ENCODE measurements at regions not wholly inside any gene's neighbourhood (a gene's known extent, or its start where the extent isn't known, plus 50 kb on each side); places are given as distances from the start of the nearest gene placed in this dataset.

GRCh38 chr2:226020176-226020575 lies 620.7 kb downstream of the NYAP2 start:
- no peak for DNase-seq (ENCODE audit: insufficient read length, low spot score)
- no peak for FAIRE-seq
- TF ChIP-seq PAX5 (IDR thresholded peaks at IDR 0.05; ENCODE audit: insufficient read depth, low read length, severe bottlenecking) (no peak), POLR2A (IDR thresholded peaks at IDR 0.05; ENCODE audit: low read depth, low read length) (no peak), SPI1 (IDR thresholded peaks at IDR 0.05; ENCODE audit: low read depth, low read length) (no peak), POU2F2 (IDR thresholded peaks at IDR 0.05; ENCODE audit: low read depth, low read length) (no peak), POLR2AphosphoS5 (IDR thresholded peaks at IDR 0.05; ENCODE audit: low read depth, low read length) (no peak), TAF1 (IDR thresholded peaks at IDR 0.05; ENCODE audit: low read depth, low read length) (no peak)

DNA sequence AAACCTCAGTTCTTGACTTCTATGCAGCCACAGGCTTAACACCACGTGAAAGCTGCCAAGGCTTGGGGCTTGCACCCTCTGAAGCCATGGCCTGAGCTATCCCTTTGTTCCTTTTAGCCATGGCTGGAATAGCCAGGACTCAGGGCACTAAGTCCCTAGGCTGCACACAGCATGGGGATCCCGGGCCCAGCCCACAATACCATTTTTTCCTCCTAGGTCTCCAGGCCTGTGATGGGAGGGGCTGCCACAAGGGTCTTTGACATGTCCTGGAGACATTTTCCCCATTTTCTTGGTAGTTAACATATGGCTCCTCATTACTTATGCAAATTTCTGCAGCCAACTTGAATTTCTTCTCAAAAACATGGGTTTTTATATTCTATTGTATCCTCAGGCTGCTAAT lies 619.1 kb downstream of the NYAP2 start:
- no peak for DNase-seq (ENCODE audit: insufficient read length, low spot score)
- no peak for FAIRE-seq
- TF ChIP-seq PAX5 (IDR thresholded peaks at IDR 0.05; ENCODE audit: insufficient read depth, low read length, severe bottlenecking) (no peak), POLR2A (IDR thresholded peaks at IDR 0.05; ENCODE audit: low read depth, low read length) (no peak), POLR2AphosphoS5 (IDR thresholded peaks at IDR 0.05; ENCODE audit: low read depth, low read length) (no peak), POU2F2 (IDR thresholded peaks at IDR 0.05; ENCODE audit: low read depth, low read length) (no peak), TAF1 (IDR thresholded peaks at IDR 0.05; ENCODE audit: low read depth, low read length) (no peak), SPI1 (IDR thresholded peaks at IDR 0.05; ENCODE audit: low read depth, low read length) (no peak)

DNA sequence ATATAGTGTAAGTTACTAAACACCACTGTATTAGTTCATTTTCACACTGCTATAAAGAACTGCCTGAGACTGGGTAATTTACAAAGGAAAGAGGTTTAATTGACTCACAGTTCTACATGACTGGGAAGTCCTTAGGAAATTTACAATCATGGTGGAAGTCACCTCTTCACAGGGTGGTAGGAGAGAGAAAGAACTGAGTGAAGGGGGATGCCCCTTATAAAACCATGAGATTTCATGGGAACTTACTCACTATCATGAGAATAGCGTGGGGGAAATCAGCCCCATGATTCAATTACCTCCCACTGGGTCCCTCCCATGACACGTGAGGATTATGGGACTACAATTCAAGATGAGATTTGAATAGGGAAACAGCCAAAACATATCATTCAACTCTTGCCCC lies 618.0 kb downstream of the NYAP2 start:
- FAIRE-seq (no peak), DNase-seq (ENCODE audit: insufficient read length, low spot score) (no peak)
- TF ChIP-seq POLR2A (IDR thresholded peaks at IDR 0.05; ENCODE audit: low read depth, low read length), result no peak
- TF ChIP-seq SPI1 (IDR thresholded peaks at IDR 0.05; ENCODE audit: low read depth, low read length), result no peak
- TF ChIP-seq TAF1 (IDR thresholded peaks at IDR 0.05; ENCODE audit: low read depth, low read length), result no peak
- no peak for TF ChIP-seq PAX5 (IDR thresholded peaks at IDR 0.05; ENCODE audit: insufficient read depth, low read length, severe bottlenecking)

- DNase-seq (ENCODE audit: insufficient read length, low spot score), result no peak
- TF ChIP-seq PAX5 (IDR thresholded peaks at IDR 0.05; ENCODE audit: insufficient read depth, low read length, severe bottlenecking) (no peak), POU2F2 (IDR thresholded peaks at IDR 0.05; ENCODE audit: low read depth, low read length) (no peak), POLR2A (IDR thresholded peaks at IDR 0.05; ENCODE audit: low read depth, low read length) (no peak), SPI1 (IDR thresholded peaks at IDR 0.05; ENCODE audit: low read depth, low read length) (no peak), TAF1 (IDR thresholded peaks at IDR 0.05; ENCODE audit: low read depth, low read length) (no peak), POLR2AphosphoS5 (IDR thresholded peaks at IDR 0.05; ENCODE audit: low read depth, low read length) (no peak)
- no peak for FAIRE-seq
Observed at GRCh38 chr2:226017107-226017506, 617.6 kb downstream of the NYAP2 start.

- DNase-seq (ENCODE audit: insufficient read length, low spot score) (no peak), FAIRE-seq (no peak)
- TF ChIP-seq POLR2AphosphoS5 (IDR thresholded peaks at IDR 0.05; ENCODE audit: low read depth, low read length), result no peak
- no peak for TF ChIP-seq POU2F2 (IDR thresholded peaks at IDR 0.05; ENCODE audit: low read depth, low read length)
- TF ChIP-seq SPI1 (IDR thresholded peaks at IDR 0.05; ENCODE audit: low read depth, low read length), result no peak
- TF ChIP-seq PAX5 (IDR thresholded peaks at IDR 0.05; ENCODE audit: insufficient read depth, low read length, severe bottlenecking), result no peak
- no peak for TF ChIP-seq TAF1 (IDR thresholded peaks at IDR 0.05; ENCODE audit: low read depth, low read length)
- no peak for TF ChIP-seq POLR2A (IDR thresholded peaks at IDR 0.05; ENCODE audit: low read depth, low read length)
Observed at GRCh38 chr2:226011716-226012450, 612.4 kb downstream of the NYAP2 start.

DNA sequence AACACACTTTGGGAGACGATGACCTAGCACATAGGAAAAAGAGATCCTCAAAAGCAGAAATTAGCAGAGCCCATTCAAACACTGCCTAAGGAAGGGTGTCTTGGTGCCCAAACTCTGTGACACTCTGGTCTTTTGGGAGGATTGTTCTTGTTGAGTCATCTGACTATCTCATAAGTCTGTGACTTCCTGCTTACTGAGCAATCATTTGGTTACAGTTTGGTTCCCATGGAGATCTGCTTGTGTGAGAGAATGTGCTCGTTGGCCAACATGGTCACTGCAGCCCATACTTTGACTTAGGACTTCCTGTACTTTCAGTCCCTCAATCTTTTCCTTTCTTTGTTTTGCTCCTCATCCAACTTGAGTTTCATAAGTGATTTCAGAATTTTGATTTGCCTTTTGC lies 602.9 kb downstream of the NYAP2 start:
- FAIRE-seq (no peak), DNase-seq (ENCODE audit: insufficient read length, low spot score) (no peak)
- TF ChIP-seq SPI1 (IDR thresholded peaks at IDR 0.05; ENCODE audit: low read depth, low read length), result no peak

DNA sequence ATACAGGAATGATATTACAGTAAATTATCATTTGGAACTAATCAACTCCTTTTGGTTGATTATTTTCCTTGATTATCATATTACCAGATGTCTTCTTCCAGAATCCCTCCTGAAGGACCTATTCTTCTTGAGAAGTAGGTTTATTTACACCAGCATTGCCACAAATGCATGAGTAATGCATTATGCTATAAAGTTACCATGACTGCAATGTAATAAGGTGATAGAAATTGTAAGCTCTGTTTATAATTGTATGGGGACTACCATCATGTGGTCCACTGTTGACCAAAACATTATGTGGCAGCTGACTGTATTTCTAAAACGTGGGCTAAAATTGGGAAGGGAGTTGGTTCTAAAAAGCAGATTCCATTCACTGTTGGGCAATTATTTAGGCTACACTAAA lies 602.2 kb downstream of the NYAP2 start:
- FAIRE-seq (no peak), DNase-seq (ENCODE audit: insufficient read length, low spot score) (no peak)
- TF ChIP-seq POU2F2 (IDR thresholded peaks at IDR 0.05; ENCODE audit: low read depth, low read length), result no peak
- no peak for TF ChIP-seq PAX5 (IDR thresholded peaks at IDR 0.05; ENCODE audit: insufficient read depth, low read length, severe bottlenecking)
- no peak for TF ChIP-seq POLR2A (IDR thresholded peaks at IDR 0.05; ENCODE audit: low read depth, low read length)
- TF ChIP-seq SPI1 (IDR thresholded peaks at IDR 0.05; ENCODE audit: low read depth, low read length), result no peak
- TF ChIP-seq TAF1 (IDR thresholded peaks at IDR 0.05; ENCODE audit: low read depth, low read length), result no peak
- no peak for TF ChIP-seq POLR2AphosphoS5 (IDR thresholded peaks at IDR 0.05; ENCODE audit: low read depth, low read length)

GRCh38 chr2:225999692-226000091 lies 600.2 kb downstream of the NYAP2 start:
- TF ChIP-seq PAX5 (IDR thresholded peaks at IDR 0.05; ENCODE audit: insufficient read depth, low read length, severe bottlenecking) (no peak), POLR2AphosphoS5 (IDR thresholded peaks at IDR 0.05; ENCODE audit: low read depth, low read length) (no peak), POLR2A (IDR thresholded peaks at IDR 0.05; ENCODE audit: low read depth, low read length) (no peak), TAF1 (IDR thresholded peaks at IDR 0.05; ENCODE audit: low read depth, low read length) (no peak), SPI1 (IDR thresholded peaks at IDR 0.05; ENCODE audit: low read depth, low read length) (no peak), POU2F2 (IDR thresholded peaks at IDR 0.05; ENCODE audit: low read depth, low read length) (no peak)
- FAIRE-seq (no peak), DNase-seq (ENCODE audit: insufficient read length, low spot score) (no peak)

DNA sequence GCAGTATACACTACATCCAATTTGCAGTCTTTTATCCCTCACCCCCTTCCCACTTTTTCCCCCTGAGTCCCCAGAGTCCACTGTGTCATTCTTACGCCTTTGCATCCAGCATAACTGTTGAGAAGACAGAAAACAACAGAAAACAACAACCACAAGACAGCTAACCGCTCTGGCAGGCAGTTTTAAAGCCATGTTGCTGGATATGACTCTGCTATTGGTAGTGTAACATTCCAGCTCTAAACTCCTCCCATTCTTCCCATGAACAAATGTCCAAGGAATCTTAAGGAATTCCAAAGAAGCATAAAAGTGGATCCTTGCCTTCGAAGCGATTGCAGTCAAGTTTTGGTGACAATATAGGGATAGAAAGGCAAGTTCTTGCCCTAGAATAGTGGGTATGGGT lies 599.1 kb downstream of the NYAP2 start:
- DNase-seq (ENCODE audit: insufficient read length, low spot score), result no peak
- no peak for TF ChIP-seq SPI1 (IDR thresholded peaks at IDR 0.05; ENCODE audit: low read depth, low read length)
- no peak for TF ChIP-seq POU2F2 (IDR thresholded peaks at IDR 0.05; ENCODE audit: low read depth, low read length)
- no peak for TF ChIP-seq POLR2A (IDR thresholded peaks at IDR 0.05; ENCODE audit: low read depth, low read length)
- no peak for TF ChIP-seq TAF1 (IDR thresholded peaks at IDR 0.05; ENCODE audit: low read depth, low read length)
- no peak for TF ChIP-seq PAX5 (IDR thresholded peaks at IDR 0.05; ENCODE audit: insufficient read depth, low read length, severe bottlenecking)
- no peak for TF ChIP-seq POLR2AphosphoS5 (IDR thresholded peaks at IDR 0.05; ENCODE audit: low read depth, low read length)
- no peak for FAIRE-seq

DNA sequence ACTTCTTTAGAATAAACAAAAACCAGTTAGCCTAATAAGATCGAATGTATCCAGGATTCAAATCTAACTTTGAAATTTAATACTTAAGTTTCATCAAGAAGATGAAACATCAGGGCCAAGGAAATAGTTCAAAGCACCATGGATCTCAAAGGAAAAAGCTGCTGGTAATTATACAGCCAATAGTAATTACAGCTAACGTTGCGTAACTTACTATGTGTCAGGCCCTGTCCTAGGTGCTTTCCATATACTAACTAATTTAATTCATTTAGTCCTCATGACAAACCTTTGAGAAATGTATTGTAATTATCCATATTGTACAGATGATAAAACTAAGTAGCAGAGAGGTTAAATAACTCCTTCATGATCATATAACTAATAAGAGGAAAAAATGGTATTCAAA lies 598.6 kb downstream of the NYAP2 start:
- FAIRE-seq (no peak), DNase-seq (ENCODE audit: insufficient read length, low spot score) (no peak)
- TF ChIP-seq POLR2AphosphoS5 (IDR thresholded peaks at IDR 0.05; ENCODE audit: low read depth, low read length), result no peak
